Mammary epithelial cell (primary cell): ENCODE measurements at regions not wholly inside any gene's neighbourhood (a gene's known extent, or its start where the extent isn't known, plus 50 kb on each side); places are given as distances from the start of the nearest gene placed in this dataset.

Experiments used
- EZH2 ChIP-seq: IDR thresholded peaks from 2 replicates; pipeline ENCODE4 v1.6.1; 2012; ENCODE audit warnings: low read length, inconsistent platforms, borderline replicate concordance
- TF ChIP-seq, protein P1 (sequence below), 2 donors: IDR thresholded peaks in 1 of 2; conservative IDR thresholded peaks in 1 of 2; 2 replicates each; pipeline ENCODE4 v1.5.1; 2011 to 2012; ENCODE audit warnings: inconsistent platforms in 2 of 2, low read length in 2 of 2, mild to moderate bottlenecking in 2 of 2, control low read depth in 1 of 2, low read depth in 1 of 2; ENCODE audit not compliant: insufficient read depth in 1 of 2; ENCODE audit errors: extremely low read depth in 1 of 2

GRCh38 chr12:124702736-124703135 lies 135.3 kb upstream of the NCOR2 start:
- TF ChIP-seq, protein P1, sequence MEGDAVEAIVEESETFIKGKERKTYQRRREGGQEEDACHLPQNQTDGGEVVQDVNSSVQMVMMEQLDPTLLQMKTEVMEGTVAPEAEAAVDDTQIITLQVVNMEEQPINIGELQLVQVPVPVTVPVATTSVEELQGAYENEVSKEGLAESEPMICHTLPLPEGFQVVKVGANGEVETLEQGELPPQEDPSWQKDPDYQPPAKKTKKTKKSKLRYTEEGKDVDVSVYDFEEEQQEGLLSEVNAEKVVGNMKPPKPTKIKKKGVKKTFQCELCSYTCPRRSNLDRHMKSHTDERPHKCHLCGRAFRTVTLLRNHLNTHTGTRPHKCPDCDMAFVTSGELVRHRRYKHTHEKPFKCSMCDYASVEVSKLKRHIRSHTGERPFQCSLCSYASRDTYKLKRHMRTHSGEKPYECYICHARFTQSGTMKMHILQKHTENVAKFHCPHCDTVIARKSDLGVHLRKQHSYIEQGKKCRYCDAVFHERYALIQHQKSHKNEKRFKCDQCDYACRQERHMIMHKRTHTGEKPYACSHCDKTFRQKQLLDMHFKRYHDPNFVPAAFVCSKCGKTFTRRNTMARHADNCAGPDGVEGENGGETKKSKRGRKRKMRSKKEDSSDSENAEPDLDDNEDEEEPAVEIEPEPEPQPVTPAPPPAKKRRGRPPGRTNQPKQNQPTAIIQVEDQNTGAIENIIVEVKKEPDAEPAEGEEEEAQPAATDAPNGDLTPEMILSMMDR (conservative IDR thresholded peaks at IDR 0.05 in 1 of 2, IDR thresholded peaks at IDR 0.05 in 1 of 2; ENCODE audit: extremely low read depth in 1 of 2, insufficient read depth in 1 of 2, low read depth in 1 of 2, low read length in 2 of 2) = no peak
- no peak for TF ChIP-seq EZH2
